ENCODE measurements at regions not wholly inside any gene's neighbourhood (a gene's known extent, or its start where the extent isn't known, plus 50 kb on each side); places are given as distances from the start of the nearest gene placed in this dataset.

DNA sequence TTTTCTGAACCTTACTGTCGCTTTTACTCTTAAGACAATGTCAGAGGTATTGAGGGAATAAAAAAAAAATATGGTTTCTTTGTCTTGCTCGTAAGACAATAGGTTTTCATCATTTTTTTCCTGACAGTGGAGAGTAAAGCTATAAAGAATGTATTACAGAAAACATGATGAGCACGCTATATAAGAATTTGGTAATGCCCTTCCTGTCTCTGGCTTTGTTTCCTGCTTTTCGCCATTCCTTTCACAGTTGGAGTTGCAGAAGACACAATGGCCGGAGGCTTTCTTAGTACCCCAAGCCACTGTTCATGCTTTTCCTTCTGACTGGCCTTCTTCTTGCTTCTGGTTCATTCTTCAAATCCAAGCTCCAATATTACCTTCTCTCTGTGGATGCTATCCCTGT, 101.0 kb upstream of the DACH1 start:
- TF ChIP-seq EP300 (conservative IDR thresholded peaks at IDR 0.05; ENCODE audit: poor library complexity, severe bottlenecking) (no peak), POLR2AphosphoS5 (IDR thresholded peaks at IDR 0.05) (no peak), RAD21 (conservative IDR thresholded peaks at IDR 0.05) (no peak), EZH2 (IDR thresholded peaks at IDR 0.05; ENCODE audit: borderline replicate concordance, insufficient read depth, low read length, poor library complexity, severe bottlenecking) (no peak), SMC3 (conservative IDR thresholded peaks at IDR 0.05; ENCODE audit: poor library complexity) (no peak), TAF1 (IDR thresholded peaks at IDR 0.05; ENCODE audit: low read depth) (no peak)
- TF ChIP-seq, protein P1, sequence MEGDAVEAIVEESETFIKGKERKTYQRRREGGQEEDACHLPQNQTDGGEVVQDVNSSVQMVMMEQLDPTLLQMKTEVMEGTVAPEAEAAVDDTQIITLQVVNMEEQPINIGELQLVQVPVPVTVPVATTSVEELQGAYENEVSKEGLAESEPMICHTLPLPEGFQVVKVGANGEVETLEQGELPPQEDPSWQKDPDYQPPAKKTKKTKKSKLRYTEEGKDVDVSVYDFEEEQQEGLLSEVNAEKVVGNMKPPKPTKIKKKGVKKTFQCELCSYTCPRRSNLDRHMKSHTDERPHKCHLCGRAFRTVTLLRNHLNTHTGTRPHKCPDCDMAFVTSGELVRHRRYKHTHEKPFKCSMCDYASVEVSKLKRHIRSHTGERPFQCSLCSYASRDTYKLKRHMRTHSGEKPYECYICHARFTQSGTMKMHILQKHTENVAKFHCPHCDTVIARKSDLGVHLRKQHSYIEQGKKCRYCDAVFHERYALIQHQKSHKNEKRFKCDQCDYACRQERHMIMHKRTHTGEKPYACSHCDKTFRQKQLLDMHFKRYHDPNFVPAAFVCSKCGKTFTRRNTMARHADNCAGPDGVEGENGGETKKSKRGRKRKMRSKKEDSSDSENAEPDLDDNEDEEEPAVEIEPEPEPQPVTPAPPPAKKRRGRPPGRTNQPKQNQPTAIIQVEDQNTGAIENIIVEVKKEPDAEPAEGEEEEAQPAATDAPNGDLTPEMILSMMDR (IDR thresholded peaks at IDR 0.05; ENCODE audit: poor library complexity, severe bottlenecking): no peak
- TF ChIP-seq, protein P2, sequence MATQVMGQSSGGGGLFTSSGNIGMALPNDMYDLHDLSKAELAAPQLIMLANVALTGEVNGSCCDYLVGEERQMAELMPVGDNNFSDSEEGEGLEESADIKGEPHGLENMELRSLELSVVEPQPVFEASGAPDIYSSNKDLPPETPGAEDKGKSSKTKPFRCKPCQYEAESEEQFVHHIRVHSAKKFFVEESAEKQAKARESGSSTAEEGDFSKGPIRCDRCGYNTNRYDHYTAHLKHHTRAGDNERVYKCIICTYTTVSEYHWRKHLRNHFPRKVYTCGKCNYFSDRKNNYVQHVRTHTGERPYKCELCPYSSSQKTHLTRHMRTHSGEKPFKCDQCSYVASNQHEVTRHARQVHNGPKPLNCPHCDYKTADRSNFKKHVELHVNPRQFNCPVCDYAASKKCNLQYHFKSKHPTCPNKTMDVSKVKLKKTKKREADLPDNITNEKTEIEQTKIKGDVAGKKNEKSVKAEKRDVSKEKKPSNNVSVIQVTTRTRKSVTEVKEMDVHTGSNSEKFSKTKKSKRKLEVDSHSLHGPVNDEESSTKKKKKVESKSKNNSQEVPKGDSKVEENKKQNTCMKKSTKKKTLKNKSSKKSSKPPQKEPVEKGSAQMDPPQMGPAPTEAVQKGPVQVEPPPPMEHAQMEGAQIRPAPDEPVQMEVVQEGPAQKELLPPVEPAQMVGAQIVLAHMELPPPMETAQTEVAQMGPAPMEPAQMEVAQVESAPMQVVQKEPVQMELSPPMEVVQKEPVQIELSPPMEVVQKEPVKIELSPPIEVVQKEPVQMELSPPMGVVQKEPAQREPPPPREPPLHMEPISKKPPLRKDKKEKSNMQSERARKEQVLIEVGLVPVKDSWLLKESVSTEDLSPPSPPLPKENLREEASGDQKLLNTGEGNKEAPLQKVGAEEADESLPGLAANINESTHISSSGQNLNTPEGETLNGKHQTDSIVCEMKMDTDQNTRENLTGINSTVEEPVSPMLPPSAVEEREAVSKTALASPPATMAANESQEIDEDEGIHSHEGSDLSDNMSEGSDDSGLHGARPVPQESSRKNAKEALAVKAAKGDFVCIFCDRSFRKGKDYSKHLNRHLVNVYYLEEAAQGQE (IDR thresholded peaks at IDR 0.05; ENCODE audit: borderline replicate concordance): no peak

All from neural cell (in vitro differentiated cells).